Heart left ventricle (tissue), 16 donors: ENCODE measurements at regions not wholly inside any gene's neighbourhood (a gene's known extent, or its start where the extent isn't known, plus 50 kb on each side); places are given as distances from the start of the nearest gene placed in this dataset.

Experiments
- ATAC-seq, 4 donors: fragments of 200-7000 bp; cut with Tn5 transposase; one replicate each; pipeline ENCODE4 v1.9.1; 2020 to 2022; ENCODE audit warnings: moderate library complexity in 4 of 4, mild to moderate bottlenecking in 3 of 4, moderate number of reproducible peaks in 1 of 4
- DNase-seq, 5 donors: peaks; one replicate each; pipeline ENCODE4 v3.0.0-alpha.2; 2020
- H3K27ac ChIP-seq, 12 donors: fragments of 200-600 bp; sonication (generic) in 4 of 12; one replicate each; pipeline versions ENCODE4 v1.5.0 to v1.8.0; 2016 to 2022; ENCODE audit warnings: mild to moderate bottlenecking in 2 of 12
- H3K27me3 ChIP-seq, 9 donors: fragments of 200-600 bp; sonication (generic) in 2 of 9; one replicate each; pipeline versions ENCODE4 v1.5.1 to v1.8.0; 2016 to 2022; ENCODE audit warnings: mild to moderate bottlenecking in 3 of 9
- H3K36me3 ChIP-seq, 9 donors: fragments of 200-600 bp; sonication (generic) in 2 of 9; one replicate each; pipeline versions ENCODE4 v1.5.0 to v1.8.0; 2018 to 2022; ENCODE audit warnings: mild to moderate bottlenecking in 2 of 9
- H3K4me1 ChIP-seq, 12 donors: fragments of 200-600 bp; sonication (generic) in 4 of 12; one replicate each; pipeline versions ENCODE4 v1.5.0 to v1.8.0; 2016 to 2022; ENCODE audit warnings: mild to moderate bottlenecking in 3 of 12
- H3K4me3 ChIP-seq, 12 donors: fragments of 200-600 bp; sonication (generic) in 4 of 12; one replicate each; pipeline versions ENCODE4 v1.5.0 to v1.8.0; 2017 to 2022; ENCODE audit warnings: mild to moderate bottlenecking in 9 of 12, moderate library complexity in 4 of 12
- H3K9me3 ChIP-seq, 12 donors: fragments of 200-600 bp; sonication (generic) in 4 of 12; one replicate each; pipeline versions ENCODE4 v1.5.0 to v1.8.0; 2016 to 2022; ENCODE audit warnings: mild to moderate bottlenecking in 1 of 12
- POLR2A ChIP-seq, 2 donors: fragments of 450-650 bp; IDR thresholded peaks; one replicate each; pipeline ENCODE4 v1.6.1; 2017; ENCODE audit warnings: antibody characterized with exemption in 2 of 2, mild to moderate bottlenecking in 2 of 2, moderate library complexity in 2 of 2
- WGBS, 4 donors: extraction: QIAGEN DNeasy Blood & Tissue Kit in 2 of 4; methylation state at CpG; one replicate each; pipeline versions ENCODE4 v1.1.5 to v1.1.7; 2013 to 2018; 5-methylcytosine and 5-hydroxymethylcytosine counted together
- intact Hi-C, 10 donors: fragments of 100-400 bp; cut with DNase I; formaldehyde crosslinking; loops; one replicate each; pipeline versions ENCODE4 v1.11.1 to v1.14.2; 2022
- TF ChIP-seq, protein P1 (sequence below), 12 donors: fragments of 200-600 bp; sonication (generic) in 4 of 12; IDR thresholded peaks; one replicate each; pipeline versions ENCODE4 v1.5.0 to v1.8.0; 2018 to 2022; ENCODE audit warnings: antibody characterized with exemption in 12 of 12, mild to moderate bottlenecking in 5 of 12
- donor health status: ischemic (EF 13 %, LVEDD 7.1; RV severe dilation, severe dysfunction).
- donor health status: healthy with polysubstance abuse.
- donor health status: DM: no; HTN: yes; CAD: no.
- donor health status: DM: no; HTN: no; CAD: no.
- donor health status: ischemic (EF 25% LVEDD 6.9; RV normal size, moderate dysfunction).
- donor health status: ischemic (EF 25% LVEDD 5.7; RV mildly dilated, moderate dysfunction).
- donor health status: healthy.
- donor health status: DM: yes; HTN: yes; CAD: no.
- donor health status: ischemic (EF 35%, LVEDD 5.7; RV mildly dilated, moderate dysfunction).
- donor health status: nonischemic (EF 11% LVEDD 7.7; RV severe dilation, severe dysfunction).
- donor health status: DM: yes; HTN: yes; CAD: no.
- donor health status: PGD.
- donor health status: ischemic (EF 29% LVEDD 5.4; RV normal size, mild dysfunction).
- donor health status: nonischemic (EF 23%, LVEDD 6.1; RV moderate dilation, normal function).

DNA sequence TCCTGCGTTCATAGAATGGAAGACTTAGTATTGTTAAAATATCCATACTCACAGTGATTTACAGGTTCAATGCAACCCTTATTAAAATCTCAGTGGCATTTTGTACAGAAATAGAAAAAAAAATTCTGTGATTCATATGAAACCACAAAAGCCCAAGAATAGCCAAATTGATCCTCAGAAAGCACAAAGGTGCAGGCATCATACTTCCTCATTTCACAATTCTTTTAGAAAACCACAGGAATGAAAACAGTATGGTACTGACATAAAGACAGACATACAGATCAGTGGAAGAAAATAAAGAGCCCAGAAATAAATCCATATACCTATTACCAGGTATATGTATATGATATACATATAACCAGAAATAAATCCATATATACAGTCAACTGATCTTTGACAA, 86.8 kb upstream of the MEGF10 start:
- DNase-seq = no peak
- H3K4me1 ChIP-seq = no peaks in the 10 kb centered on the region
- intact Hi-C loops = no loop called here
- no peak for TF ChIP-seq POLR2A (IDR thresholded peaks at IDR 0.05)
- TF ChIP-seq, protein P1, sequence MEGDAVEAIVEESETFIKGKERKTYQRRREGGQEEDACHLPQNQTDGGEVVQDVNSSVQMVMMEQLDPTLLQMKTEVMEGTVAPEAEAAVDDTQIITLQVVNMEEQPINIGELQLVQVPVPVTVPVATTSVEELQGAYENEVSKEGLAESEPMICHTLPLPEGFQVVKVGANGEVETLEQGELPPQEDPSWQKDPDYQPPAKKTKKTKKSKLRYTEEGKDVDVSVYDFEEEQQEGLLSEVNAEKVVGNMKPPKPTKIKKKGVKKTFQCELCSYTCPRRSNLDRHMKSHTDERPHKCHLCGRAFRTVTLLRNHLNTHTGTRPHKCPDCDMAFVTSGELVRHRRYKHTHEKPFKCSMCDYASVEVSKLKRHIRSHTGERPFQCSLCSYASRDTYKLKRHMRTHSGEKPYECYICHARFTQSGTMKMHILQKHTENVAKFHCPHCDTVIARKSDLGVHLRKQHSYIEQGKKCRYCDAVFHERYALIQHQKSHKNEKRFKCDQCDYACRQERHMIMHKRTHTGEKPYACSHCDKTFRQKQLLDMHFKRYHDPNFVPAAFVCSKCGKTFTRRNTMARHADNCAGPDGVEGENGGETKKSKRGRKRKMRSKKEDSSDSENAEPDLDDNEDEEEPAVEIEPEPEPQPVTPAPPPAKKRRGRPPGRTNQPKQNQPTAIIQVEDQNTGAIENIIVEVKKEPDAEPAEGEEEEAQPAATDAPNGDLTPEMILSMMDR (IDR thresholded peaks at IDR 0.05) = no peak
- no peaks in the 10 kb centered on the region for H3K27me3 ChIP-seq
- WGBS, 4 donors = 85 to 91% (median 88%) methylated on average over 1 of the region's 1 CpG
- H3K27ac ChIP-seq = no peak overlapping the region
- no peak for ATAC-seq
- H3K36me3 ChIP-seq = no peaks in the 10 kb centered on the region
- no peak overlapping the region for H3K4me3 ChIP-seq
- peaks cover 0 to 6% (median 0%) of the 10 kb centered on the region in 12 donors for H3K9me3 ChIP-seq

DNA sequence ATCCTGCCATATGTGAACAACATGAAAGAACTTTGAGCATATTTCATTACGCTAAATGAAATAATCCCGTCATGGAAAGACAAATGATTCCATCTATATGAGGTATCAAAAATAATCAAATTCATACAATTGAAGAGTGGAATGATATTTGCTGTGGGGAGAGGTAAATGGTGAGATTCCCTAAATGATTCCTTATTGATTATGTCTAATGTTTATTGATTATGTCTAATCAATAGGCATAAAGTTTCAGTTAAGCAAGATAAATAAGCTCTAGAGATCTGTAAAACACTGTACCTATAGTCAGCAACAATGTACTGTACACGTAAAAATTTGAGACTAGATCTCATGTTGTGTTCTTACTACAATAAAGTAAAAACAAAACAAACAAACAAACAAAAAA, 85.4 kb upstream of the MEGF10 start:
- H3K9me3 ChIP-seq = peaks cover 0 to 6% (median 0%) of the 10 kb centered on the region in 12 donors
- no peaks in the 10 kb centered on the region for H3K36me3 ChIP-seq
- no peak overlapping the region for H3K27ac ChIP-seq
- ATAC-seq (no peak), DNase-seq (no peak)
- TF ChIP-seq, protein P1 (IDR thresholded peaks at IDR 0.05) = no peak
- no peak for TF ChIP-seq POLR2A (IDR thresholded peaks at IDR 0.05)
- no peaks in the 10 kb centered on the region for H3K27me3 ChIP-seq
- H3K4me3 ChIP-seq = no peak overlapping the region
- H3K4me1 ChIP-seq = no peaks in the 10 kb centered on the region
- intact Hi-C loops = no loop called here
- WGBS, 4 donors = 91 to 94% (median 92%) methylated on average over 3 of the region's 3 CpGs

DNA sequence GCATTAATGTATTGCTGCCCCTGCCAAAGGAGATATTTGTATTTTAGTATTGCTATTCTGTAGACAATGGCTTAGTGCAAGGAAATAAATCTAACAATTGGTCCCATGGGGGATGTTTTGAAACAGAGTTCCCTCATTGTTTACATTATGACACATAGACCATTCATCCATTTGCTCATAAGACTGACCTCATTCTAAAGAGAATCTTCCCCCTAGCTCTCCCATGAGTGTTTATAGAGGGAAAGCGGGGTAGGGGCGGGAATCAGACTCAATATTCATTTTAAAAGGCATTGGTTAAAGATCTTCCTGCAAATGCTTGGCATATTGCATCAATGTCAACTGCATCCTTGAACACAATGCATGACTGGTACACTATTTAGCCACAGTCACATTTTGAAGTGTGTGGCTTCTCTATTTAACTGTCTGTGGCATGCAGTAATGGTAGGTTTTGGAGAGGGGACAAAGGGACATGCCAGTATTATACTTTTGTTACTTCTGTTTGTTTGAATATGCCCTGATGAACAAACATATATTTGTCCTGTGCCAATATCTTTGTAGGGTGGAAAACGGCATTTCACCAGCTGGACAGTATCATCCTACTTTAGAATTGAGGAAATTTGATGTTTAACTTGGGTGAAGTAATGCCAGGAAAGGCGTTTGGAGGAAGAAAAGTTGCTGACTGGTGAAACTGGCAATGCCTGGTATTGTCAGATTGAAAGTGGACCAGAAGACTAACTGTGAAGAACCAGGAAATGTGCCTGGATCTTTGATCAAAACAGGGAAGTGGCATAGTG, 84.1 kb upstream of the MEGF10 start:
- WGBS, 4 donors = 60 to 62% (median 60%) methylated on average over 4 of the region's 4 CpGs
- H3K27me3 ChIP-seq = no peaks in the 10 kb centered on the region
- H3K9me3 ChIP-seq = peaks cover 0 to 6% (median 0%) of the 10 kb centered on the region in 12 donors
- no peak for ATAC-seq
- intact Hi-C loops = no loop called here
- no peak overlapping the region for H3K27ac ChIP-seq
- TF ChIP-seq, protein P1 (IDR thresholded peaks at IDR 0.05) = no peak
- TF ChIP-seq POLR2A (IDR thresholded peaks at IDR 0.05) = no peak
- no peak overlapping the region for H3K4me3 ChIP-seq
- H3K36me3 ChIP-seq = no peaks in the 10 kb centered on the region
- H3K4me1 ChIP-seq = no peaks in the 10 kb centered on the region
- no peak for DNase-seq

- ATAC-seq (no peak), DNase-seq (no peak)
- no peak overlapping the region for H3K27ac ChIP-seq
- H3K36me3 ChIP-seq = no peaks in the 10 kb centered on the region
- TF ChIP-seq POLR2A (IDR thresholded peaks at IDR 0.05) = no peak
- TF ChIP-seq, protein P1 (IDR thresholded peaks at IDR 0.05) = no peak
- WGBS, 4 donors = 28 to 65% (median 50%) methylated on average over 2 of the region's 2 CpGs
- intact Hi-C loops = no loop called here
- peaks cover 0 to 7% (median 0%) of the 10 kb centered on the region in 12 donors for H3K9me3 ChIP-seq
- no peak overlapping the region for H3K4me3 ChIP-seq
- no peaks in the 10 kb centered on the region for H3K4me1 ChIP-seq
- no peaks in the 10 kb centered on the region for H3K27me3 ChIP-seq
Observed at GRCh38 chr5:127210042-127210441, 80.6 kb upstream of the MEGF10 start.
